DND-41 (cell line): ENCODE measurements at regions not wholly inside any gene's neighbourhood (a gene's known extent, or its start where the extent isn't known, plus 50 kb on each side); places are given as distances from the start of the nearest gene placed in this dataset.

Experiments used
- ATAC-seq: fragments of 200-7000 bp; cut with Tn5 transposase; 3 replicates; pipeline ENCODE4 v1.9.1; 2021; ENCODE audit warnings: low read depth; ENCODE audit not compliant: insufficient read depth
- DNase-seq: peaks from one replicate; pipeline ENCODE4 v3.0.0-alpha.2; 2020
- H2AFZ ChIP-seq: 2 replicates; pipeline ENCODE4 v1.6.0; 2012; ENCODE audit warnings: low read depth, low read length
- H3K27ac ChIP-seq: 2 replicates; pipeline ENCODE4 v1.5.1; 2012; ENCODE audit warnings: low read length, inconsistent platforms
- H3K27me3 ChIP-seq: fragments of 200-600 bp; sonication (generic); 2 replicates; pipeline ENCODE4 v1.6.0; 2012; ENCODE audit warnings: low read length, mild to moderate bottlenecking, inconsistent platforms; ENCODE audit not compliant: insufficient read depth, poor library complexity
- H3K36me3 ChIP-seq: 2 replicates; pipeline ENCODE4 v1.5.1; 2012; ENCODE audit warnings: low read length, inconsistent platforms; ENCODE audit not compliant: insufficient read depth
- H3K4me1 ChIP-seq: 2 replicates; pipeline ENCODE4 v1.5.1; 2012; ENCODE audit warnings: mild to moderate bottlenecking, low read length; ENCODE audit not compliant: insufficient read depth
- H3K4me2 ChIP-seq: 2 replicates; pipeline ENCODE4 v1.6.0; 2012; ENCODE audit warnings: mild to moderate bottlenecking, moderate library complexity, low read length, inconsistent platforms; ENCODE audit not compliant: insufficient read depth
- H3K4me3 ChIP-seq, 2 experiments: fragments of 200-600 bp in 1 of 2; shearing (Covaris generic) in 1 of 2; 2 replicates each; pipeline ENCODE4 v1.5.1; 2012 to 2016; ENCODE audit warnings: inconsistent platforms in 2 of 2, low read length in 2 of 2, mild to moderate bottlenecking in 2 of 2, low read depth in 1 of 2, moderate library complexity in 1 of 2
- H3K79me2 ChIP-seq: 2 replicates; pipeline ENCODE4 v1.6.0; 2012; ENCODE audit warnings: low read length, inconsistent platforms; ENCODE audit not compliant: insufficient read depth
- H3K9ac ChIP-seq: 2 replicates; pipeline ENCODE4 v1.6.0; 2012; ENCODE audit warnings: low read depth, mild to moderate bottlenecking, inconsistent platforms, low read length, moderate library complexity
- H3K9me3 ChIP-seq: 2 replicates; pipeline ENCODE4 v1.5.1; 2012; ENCODE audit warnings: low read length, moderate library complexity, mild to moderate bottlenecking, inconsistent platforms; ENCODE audit not compliant: insufficient read depth, severe bottlenecking
- H4K20me1 ChIP-seq: 2 replicates; pipeline ENCODE4 v1.6.0; 2012; ENCODE audit warnings: low read length; ENCODE audit not compliant: insufficient read depth
- EZH2 ChIP-seq: IDR thresholded peaks from 3 replicates; pipeline ENCODE4 v1.6.1; 2012; ENCODE audit warnings: borderline replicate concordance, low read depth, mild to moderate bottlenecking, moderate library complexity, low read length, inconsistent platforms; ENCODE audit not compliant: severe bottlenecking
- TF ChIP-seq, protein P1 (sequence below): IDR thresholded peaks from 2 replicates; pipeline ENCODE4 v1.5.1; 2012; ENCODE audit warnings: borderline replicate concordance, low read length, moderate library complexity, mild to moderate bottlenecking; ENCODE audit not compliant: poor library complexity, severe bottlenecking; ENCODE audit errors: extremely low read depth

DNA sequence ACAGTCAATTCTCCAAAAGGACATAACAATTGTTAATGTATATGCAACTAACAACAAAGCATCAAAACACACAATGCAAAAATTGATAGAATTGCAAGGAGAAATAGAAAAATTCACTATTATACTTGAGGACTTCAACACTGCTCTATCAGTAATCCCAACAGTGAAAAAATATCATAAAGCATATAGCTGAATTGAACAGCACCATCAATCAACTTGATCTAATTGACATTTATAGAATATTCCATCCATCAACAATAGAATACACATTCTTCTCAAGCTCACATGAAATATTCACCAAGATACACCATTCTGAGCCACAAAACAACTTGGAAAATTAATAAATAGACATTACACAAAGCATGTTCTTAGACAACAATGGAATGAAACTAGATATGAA lies 60.1 kb upstream of the ASXL3 start:
- Histone ChIP-seq H4K20me1 (no peaks in the 10 kb centered on the region), H2AFZ (no peak overlapping the region), H3K9me3 (no peaks in the 10 kb centered on the region), H3K9ac (no peak overlapping the region), H3K4me1 (no peaks in the 10 kb centered on the region), H3K27ac (no peak overlapping the region), H3K79me2 (no peaks in the 10 kb centered on the region), H3K27me3 (no peaks in the 10 kb centered on the region), H3K36me3 (no peaks in the 10 kb centered on the region), H3K4me2 (no peak overlapping the region), H3K4me3 (no peak overlapping the region)
- TF ChIP-seq, protein P1, sequence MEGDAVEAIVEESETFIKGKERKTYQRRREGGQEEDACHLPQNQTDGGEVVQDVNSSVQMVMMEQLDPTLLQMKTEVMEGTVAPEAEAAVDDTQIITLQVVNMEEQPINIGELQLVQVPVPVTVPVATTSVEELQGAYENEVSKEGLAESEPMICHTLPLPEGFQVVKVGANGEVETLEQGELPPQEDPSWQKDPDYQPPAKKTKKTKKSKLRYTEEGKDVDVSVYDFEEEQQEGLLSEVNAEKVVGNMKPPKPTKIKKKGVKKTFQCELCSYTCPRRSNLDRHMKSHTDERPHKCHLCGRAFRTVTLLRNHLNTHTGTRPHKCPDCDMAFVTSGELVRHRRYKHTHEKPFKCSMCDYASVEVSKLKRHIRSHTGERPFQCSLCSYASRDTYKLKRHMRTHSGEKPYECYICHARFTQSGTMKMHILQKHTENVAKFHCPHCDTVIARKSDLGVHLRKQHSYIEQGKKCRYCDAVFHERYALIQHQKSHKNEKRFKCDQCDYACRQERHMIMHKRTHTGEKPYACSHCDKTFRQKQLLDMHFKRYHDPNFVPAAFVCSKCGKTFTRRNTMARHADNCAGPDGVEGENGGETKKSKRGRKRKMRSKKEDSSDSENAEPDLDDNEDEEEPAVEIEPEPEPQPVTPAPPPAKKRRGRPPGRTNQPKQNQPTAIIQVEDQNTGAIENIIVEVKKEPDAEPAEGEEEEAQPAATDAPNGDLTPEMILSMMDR: no peak
- TF ChIP-seq EZH2: no peak
- ATAC-seq (no peak), DNase-seq (no peak)

DNA sequence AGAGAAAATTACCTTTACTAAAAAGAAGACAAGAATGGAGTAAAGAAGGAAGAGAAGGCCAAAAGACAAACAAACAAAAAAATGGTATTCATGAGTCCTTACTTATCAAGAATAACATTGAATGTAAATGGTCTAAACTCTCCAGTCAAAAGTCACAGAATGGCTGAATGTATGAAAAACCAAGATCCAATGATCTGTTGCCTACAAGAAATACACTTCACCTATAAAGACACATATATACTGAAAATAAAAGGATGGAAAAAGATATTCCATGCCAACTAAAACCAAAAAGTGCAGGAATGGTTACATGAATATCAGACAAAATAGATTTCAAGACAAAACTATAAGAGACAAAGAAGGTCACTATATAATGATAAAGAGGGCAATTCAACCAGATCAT lies 65.0 kb upstream of the ASXL3 start:
- no peaks in the 10 kb centered on the region for H3K36me3 ChIP-seq
- H3K27ac ChIP-seq: no peak overlapping the region
- no peaks in the 10 kb centered on the region for H3K79me2 ChIP-seq
- DNase-seq (no peak), ATAC-seq (no peak)
- no peak for TF ChIP-seq EZH2
- TF ChIP-seq, protein P1: no peak
- H3K9me3 ChIP-seq: no peaks in the 10 kb centered on the region
- no peak overlapping the region for H2AFZ ChIP-seq
- H3K4me1 ChIP-seq: no peaks in the 10 kb centered on the region
- H4K20me1 ChIP-seq: no peaks in the 10 kb centered on the region
- H3K4me3 ChIP-seq: no peak overlapping the region
- H3K9ac ChIP-seq: no peak overlapping the region
- H3K27me3 ChIP-seq: no peaks in the 10 kb centered on the region
- H3K4me2 ChIP-seq: no peak overlapping the region

DNA sequence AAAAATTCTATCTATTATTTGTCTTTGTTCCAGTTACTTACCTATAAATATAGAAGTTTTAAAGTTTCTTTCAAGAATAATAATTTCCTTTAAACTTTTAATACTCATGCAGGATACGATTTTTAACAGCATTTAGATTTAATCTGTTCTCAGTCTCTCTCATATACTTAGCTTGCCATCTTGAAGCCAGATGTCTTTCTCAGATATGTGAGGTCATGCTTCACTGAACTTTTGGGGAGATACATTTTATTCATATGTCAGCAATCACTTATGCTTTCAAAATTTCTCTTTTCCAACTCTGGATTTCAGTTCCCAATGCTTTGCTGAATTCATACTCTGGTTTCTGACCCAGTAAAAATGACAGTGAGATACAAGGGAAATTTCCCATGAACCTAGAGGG lies 66.5 kb upstream of the CCDC178 start:
- TF ChIP-seq EZH2: no peak
- TF ChIP-seq, protein P1: no peak
- H3K79me2 ChIP-seq: no peaks in the 10 kb centered on the region
- H3K9me3 ChIP-seq: no peaks in the 10 kb centered on the region
- H4K20me1 ChIP-seq: no peaks in the 10 kb centered on the region
- H3K36me3 ChIP-seq: no peaks in the 10 kb centered on the region
- ATAC-seq: no peak
- no peak overlapping the region for H3K4me3 ChIP-seq
- DNase-seq: no peak
- no peak overlapping the region for H2AFZ ChIP-seq
- no peak overlapping the region for H3K9ac ChIP-seq
- H3K27ac ChIP-seq: no peak overlapping the region
- H3K4me2 ChIP-seq: no peak overlapping the region
- H3K27me3 ChIP-seq: no peaks in the 10 kb centered on the region
- no peaks in the 10 kb centered on the region for H3K4me1 ChIP-seq

DNA sequence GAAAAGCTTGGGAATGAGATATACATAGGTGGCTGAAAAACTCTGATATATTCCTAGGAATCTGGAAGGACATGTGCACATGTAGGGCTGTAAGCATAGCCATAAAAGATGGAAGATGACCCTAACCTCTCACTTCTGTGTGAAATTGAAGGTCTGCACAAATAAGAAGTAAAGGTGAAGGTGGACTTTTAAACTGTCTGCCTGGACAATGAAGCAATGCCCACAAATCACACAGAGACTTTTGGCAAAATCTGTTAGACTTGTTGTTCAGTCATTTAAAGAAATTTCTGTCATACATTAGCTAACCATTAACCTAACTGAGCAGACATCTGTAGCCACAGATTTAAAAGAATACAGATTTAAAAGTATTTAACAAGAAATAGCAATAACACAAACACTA lies 65.3 kb upstream of the CCDC178 start:
- Histone ChIP-seq H3K36me3 (no peaks in the 10 kb centered on the region), H3K27ac (no peak overlapping the region), H3K27me3 (no peaks in the 10 kb centered on the region), H2AFZ (no peak overlapping the region), H3K4me3 (no peak overlapping the region), H3K4me2 (no peak overlapping the region), H3K79me2 (no peaks in the 10 kb centered on the region), H3K9me3 (no peaks in the 10 kb centered on the region), H3K9ac (no peak overlapping the region), H4K20me1 (no peaks in the 10 kb centered on the region), H3K4me1 (no peaks in the 10 kb centered on the region)
- ATAC-seq (no peak), DNase-seq (no peak)
- TF ChIP-seq EZH2: no peak
- TF ChIP-seq, protein P1: no peak
